HCT116 (cell line): ENCODE measurements at regions not wholly inside any gene's neighbourhood (a gene's known extent, or its start where the extent isn't known, plus 50 kb on each side); places are given as distances from the start of the nearest gene placed in this dataset.

Experiments
- ATAC-seq: fragments of 200-7000 bp; cut with Tn5 transposase; 2 replicates; pipeline ENCODE4 v1.9.1; 2020; ENCODE audit warnings: mild to moderate bottlenecking, moderate library complexity
- BruUV-seq: library from RNA; stranded (reverse); fragments of 400-500 nt; replicated peaks from 2 replicates; lab custom pipeline; 2021; lab: Mats Ljungman, UMichigan
- CTCF ChIA-PET: fragments of 300-600 bp; sonication (Branson Sonifier 250); formaldehyde crosslinking; loops from one replicate; lab custom pipeline; 2021; ENCODE audit warnings: antibody characterized with exemption; lab: Charles Lee
- POLR2A ChIA-PET: fragments of 300-600, 350-600 bp; sonication (Branson Sonifier 250); formaldehyde crosslinking; loops from one replicate; lab custom pipeline; 2021; ENCODE audit warnings: antibody characterized with exemption; lab: Charles Lee
- RAD21 ChIA-PET, 2 experiments: fragments of 300-600 bp; sonication (Branson Sonifier 250); formaldehyde crosslinking; loops; one replicate each; lab custom pipeline; 2023; ENCODE audit warnings: low total read pairs in 2 of 2; ENCODE audit not compliant: uncharacterized antibody in 2 of 2, unreplicated experiment in 2 of 2, low non-redundant PET in 1 of 2; lab: Charles Lee
- DNase-seq: peaks from one replicate; pipeline ENCODE4 v3.0.0-alpha.2; 2010; ENCODE audit warnings: low read depth, low spot score
- H2AFZ ChIP-seq: fragments of 200-600 bp; shearing (Covaris generic), sonication (generic); 2 replicates; pipeline ENCODE4 v1.6.1; 2017; ENCODE audit warnings: low read depth, mixed run types, mixed read lengths, antibody characterized with exemption, low read length; ENCODE audit not compliant: poor library complexity, severe bottlenecking
- H3K27ac ChIP-seq: 2 replicates; pipeline ENCODE4 v1.5.1; 2012; ENCODE audit warnings: low read depth, low read length
- H3K27me3 ChIP-seq: fragments of 200-600 bp; sonication (generic); 2 replicates; pipeline ENCODE4 v1.6.1; 2016; ENCODE audit warnings: mixed run types, low read length, mixed read lengths; ENCODE audit not compliant: insufficient read depth
- H3K36me3 ChIP-seq, 2 experiments: fragments of 200-500 bp in 1 of 2; fragments of 200-600 bp in 1 of 2; sonication (Bioruptor generic) in 1 of 2; sonication (generic) in 1 of 2; 2 replicates each; pipeline versions ENCODE4 v1.5.1 to v1.6.1; 2014 to 2016; ENCODE audit warnings: low read length in 2 of 2, inconsistent platforms in 1 of 2, mixed read lengths in 1 of 2, mixed run types in 1 of 2; ENCODE audit not compliant: insufficient read depth in 2 of 2, control insufficient read depth in 1 of 2
- H3K4me1 ChIP-seq, 2 experiments: fragments of 200-600 bp in 1 of 2; sonication (generic) in 1 of 2; 2 replicates each; pipeline versions ENCODE4 v1.5.1 to v1.6.1; 2012 to 2017; ENCODE audit warnings: low read length in 2 of 2, inconsistent platforms in 1 of 2, mild to moderate bottlenecking in 1 of 2, mixed read lengths in 1 of 2, mixed run types in 1 of 2, moderate library complexity in 1 of 2; ENCODE audit not compliant: insufficient read depth in 2 of 2, control insufficient read depth in 1 of 2
- H3K4me2 ChIP-seq: fragments of 200-600 bp; sonication (generic); 2 replicates; pipeline ENCODE4 v1.6.1; 2017; ENCODE audit warnings: mixed run types, low read length, mixed read lengths
- H3K4me3 ChIP-seq, 2 experiments: fragments of 200-600 bp in 1 of 2; sonication (generic) in 1 of 2; replicated peaks in 1 of 2; 2 replicates each; pipeline ENCODE4 v1.5.1; 2011 to 2016; ENCODE audit warnings: low read length in 2 of 2, control low read depth in 1 of 2, low read depth in 1 of 2, mild to moderate bottlenecking in 1 of 2, mixed read lengths in 1 of 2, mixed run types in 1 of 2
- H3K79me2 ChIP-seq: fragments of 200-600 bp; sonication (generic); 2 replicates; pipeline ENCODE4 v1.6.1; 2017; ENCODE audit warnings: mild to moderate bottlenecking, mixed run types, low read length, moderate library complexity, mixed read lengths; ENCODE audit not compliant: insufficient read depth
- H3K9ac ChIP-seq: fragments of 200-600 bp; sonication (generic); 2 replicates; pipeline ENCODE4 v1.6.1; 2016; ENCODE audit warnings: low read length, mixed read lengths
- H3K9me2 ChIP-seq: fragments of 200-600 bp; sonication (generic), shearing (Covaris generic); 2 replicates; pipeline ENCODE4 v1.6.1; 2017; ENCODE audit warnings: mixed run types, mild to moderate bottlenecking, moderate library complexity; ENCODE audit not compliant: insufficient read depth
- H3K9me3 ChIP-seq, 2 experiments: fragments of 200-500 bp in 1 of 2; fragments of 200-600 bp in 1 of 2; sonication (Bioruptor generic) in 1 of 2; sonication (generic) in 1 of 2; 2 replicates each; pipeline ENCODE4 v1.6.1; 2014 to 2017; ENCODE audit warnings: low read length in 2 of 2, mixed read lengths in 2 of 2, inconsistent platforms in 1 of 2, low read depth in 1 of 2, mild to moderate bottlenecking in 1 of 2, mixed run types in 1 of 2, moderate library complexity in 1 of 2; ENCODE audit not compliant: control insufficient read depth in 1 of 2, insufficient read depth in 1 of 2
- H4K20me1 ChIP-seq: fragments of 200-600 bp; sonication (generic), shearing (Covaris generic); 2 replicates; pipeline ENCODE4 v1.6.1; 2017; ENCODE audit warnings: mixed run types, mild to moderate bottlenecking, moderate library complexity; ENCODE audit not compliant: insufficient read depth
- CBX3 ChIP-seq: IDR thresholded peaks from 2 replicates; pipeline ENCODE4 v1.6.1; 2012; ENCODE audit warnings: low read depth
- CEBPB ChIP-seq: IDR thresholded peaks from 2 replicates; pipeline ENCODE4 v1.6.1; 2012; ENCODE audit warnings: low read depth
- CTCF ChIP-seq, 3 experiments: fragments of 200-600 bp in 1 of 3; sonication (generic) in 1 of 3; IDR thresholded peaks in 2 of 3; conservative IDR thresholded peaks in 1 of 3; 2 replicates each; pipeline ENCODE4 v1.5.1; 2012 to 2017; ENCODE audit warnings: low read depth in 2 of 3, low read length in 2 of 3, antibody characterized with exemption in 1 of 3, borderline replicate concordance in 1 of 3, control low read depth in 1 of 3, mild to moderate bottlenecking in 1 of 3, mixed read lengths in 1 of 3, mixed run types in 1 of 3, moderate library complexity in 1 of 3; ENCODE audit not compliant: insufficient read depth in 1 of 3
- ELF1 ChIP-seq: IDR thresholded peaks from 2 replicates; pipeline ENCODE4 v1.6.1; 2012; ENCODE audit warnings: low read depth, borderline replicate concordance
- EZH2 ChIP-seq: fragments of 200-600 bp; sonication (generic); IDR thresholded peaks from 2 replicates; pipeline ENCODE4 v1.6.1; 2017; ENCODE audit warnings: antibody characterized with exemption, mixed run types
- EZH2phosphoT487 ChIP-seq: fragments of 200-600 bp; IDR thresholded peaks from 2 replicates; pipeline ENCODE4 v1.6.1; 2018; ENCODE audit warnings: antibody characterized with exemption, borderline replicate concordance
- JUND ChIP-seq: IDR thresholded peaks from 2 replicates; pipeline ENCODE4 v1.6.1; 2012
- MAX ChIP-seq: IDR thresholded peaks from 2 replicates; pipeline ENCODE4 v1.6.1; 2012
- RAD21 ChIP-seq: IDR thresholded peaks from 2 replicates; pipeline ENCODE4 v1.6.1; 2012; ENCODE audit warnings: low read depth, mild to moderate bottlenecking
- REST ChIP-seq: IDR thresholded peaks from 2 replicates; pipeline ENCODE4 v1.6.1; 2012; ENCODE audit warnings: low read depth
- TCF7L2 ChIP-seq: IDR thresholded peaks from 2 replicates; pipeline ENCODE4 v1.7.0; 2011; ENCODE audit warnings: borderline replicate concordance, inconsistent platforms; ENCODE audit not compliant: insufficient read depth, insufficient read length; ENCODE audit errors: extremely low read depth
- ZFX ChIP-seq: fragments of 450-650 bp; IDR thresholded peaks from 2 replicates; pipeline ENCODE4 v1.6.1; 2017
- intact Hi-C: fragments of 100-400 bp; cut with micrococcal nuclease; formaldehyde crosslinking; loops from 2 replicates; pipeline ENCODE4 v1.10.0; 2022

- ATAC-seq: no peak
- POLR2A ChIA-PET: no interaction called here
- Histone ChIP-seq H3K9ac (no peak overlapping the region), H3K27me3 (peaks cover 9% of the 10 kb centered on the region), H3K27ac (no peak overlapping the region), H3K4me1 (no peaks in the 10 kb centered on the region), H4K20me1 (no peaks in the 10 kb centered on the region), H3K9me3 (no peaks in the 10 kb centered on the region), H3K36me3 (no peaks in the 10 kb centered on the region), H3K9me2 (no peaks in the 10 kb centered on the region), H2AFZ (no peak overlapping the region), H3K4me3 (no peak overlapping the region), H3K79me2 (no peaks in the 10 kb centered on the region), H3K4me2 (no peak overlapping the region)
- intact Hi-C loops: no loop called here
- DNase-seq: no peak
- BruUV-seq: no TSS peak
- RAD21 ChIA-PET: no interaction called here
- TF ChIP-seq CBX3 (no peak), REST (no peak), JUND (no peak), CTCF (IDR thresholded peaks at IDR 0.05 in 2 of 3, conservative IDR thresholded peaks at IDR 0.05 in 1 of 3; ENCODE audit: borderline replicate concordance in 1 of 3, insufficient read depth in 1 of 3, low read depth in 2 of 3, low read length in 2 of 3) (no peak), MAX (no peak), ZFX (no peak), EZH2 (no peak), CEBPB (no peak), TCF7L2 (no peak), EZH2phosphoT487 (no peak), ELF1 (no peak), RAD21 (no peak)
- CTCF ChIA-PET: no interaction called here
Measured at GRCh38 chr7:97450516-97450915, 281.4 kb upstream of the TAC1 start.
